HG03095 (cell line): ENCODE measurements at regions not wholly inside any gene's neighbourhood (a gene's known extent, or its start where the extent isn't known, plus 50 kb on each side); places are given as distances from the start of the nearest gene placed in this dataset.
"Not testable (repeated sequence)": the region's sequence is repeated elsewhere in the genome, so short reads cannot be mapped to it uniquely, and the experiment has no call there.

ENCODE experiments used
- ATAC-seq: cut with Tn5 transposase; IDR thresholded peaks from one replicate; pipeline ENCODE4 v1.9.1; 2021; ENCODE audit warnings: moderate library complexity; ENCODE audit not compliant: unreplicated experiment

DNA sequence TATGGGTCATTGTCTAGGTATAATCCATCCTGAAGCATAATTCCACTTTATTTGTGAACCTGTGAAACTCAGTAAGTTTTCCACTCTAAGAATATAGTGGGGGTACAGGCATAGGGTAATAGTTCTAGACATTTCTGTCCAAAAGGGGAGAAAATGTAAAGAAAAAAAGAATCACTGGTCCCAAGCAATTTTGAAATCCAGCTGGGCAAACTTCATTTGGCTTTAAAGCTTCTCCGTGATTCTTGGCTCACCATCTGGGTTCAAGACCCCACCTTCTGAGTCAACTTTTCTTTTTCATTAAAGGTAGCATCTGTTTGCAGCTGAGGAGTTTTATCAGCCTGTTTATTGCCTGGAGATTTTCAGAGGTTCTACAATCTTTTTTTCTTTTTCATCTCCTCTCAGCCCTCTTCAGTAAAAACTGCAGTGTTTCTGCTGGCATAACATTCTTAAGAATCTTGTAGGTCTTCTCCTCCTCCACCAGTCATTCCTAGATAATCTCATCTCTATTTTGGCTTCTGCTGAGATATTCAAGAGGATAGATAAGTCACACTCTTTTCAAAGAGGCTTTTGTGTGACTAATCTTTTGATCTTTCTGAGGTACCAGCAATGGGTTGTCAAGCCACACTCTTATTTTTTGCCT is 126.1 kb upstream of the PITX1 start:
- ATAC-seq, result no peak

DNA sequence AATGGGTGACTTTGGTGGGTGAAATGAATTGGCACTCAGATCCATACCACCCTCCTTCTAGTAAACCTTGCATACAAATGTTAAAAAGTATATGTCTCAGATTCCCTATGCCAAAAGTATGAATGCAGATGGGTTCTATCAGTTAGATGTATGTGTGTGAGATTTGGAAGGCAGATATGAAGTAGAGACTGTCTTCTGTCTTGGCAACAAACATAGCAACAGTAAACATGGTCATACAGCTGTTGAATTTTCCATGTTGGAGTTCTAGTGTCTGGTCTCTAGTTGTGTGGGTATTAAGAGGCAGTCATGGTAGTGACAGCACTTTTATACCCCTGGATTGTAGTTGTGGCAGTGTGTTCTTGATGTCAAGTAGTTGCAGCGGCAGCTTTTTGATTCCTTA is 125.6 kb upstream of the PITX1 start:
- ATAC-seq, result no peak

DNA sequence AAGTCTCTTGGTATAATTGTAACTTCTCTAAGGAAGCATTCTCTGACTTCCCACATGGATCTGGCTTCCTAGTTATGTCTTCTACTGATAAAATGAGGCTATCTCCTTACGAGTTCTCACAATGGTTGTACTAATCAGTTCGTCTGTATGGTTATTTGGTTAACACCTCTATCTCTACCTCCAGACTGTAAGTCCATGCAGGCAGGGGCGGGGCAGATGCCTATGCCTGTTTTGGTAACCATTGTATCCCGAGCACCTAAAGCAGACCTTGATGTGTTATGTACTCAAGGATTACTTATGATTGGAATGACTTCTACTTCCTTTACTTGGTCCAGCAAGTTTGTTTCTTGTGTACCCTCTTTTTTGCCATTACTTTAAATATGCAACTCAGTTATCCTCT is 125.0 kb upstream of the PITX1 start:
- ATAC-seq, result no peak

DNA sequence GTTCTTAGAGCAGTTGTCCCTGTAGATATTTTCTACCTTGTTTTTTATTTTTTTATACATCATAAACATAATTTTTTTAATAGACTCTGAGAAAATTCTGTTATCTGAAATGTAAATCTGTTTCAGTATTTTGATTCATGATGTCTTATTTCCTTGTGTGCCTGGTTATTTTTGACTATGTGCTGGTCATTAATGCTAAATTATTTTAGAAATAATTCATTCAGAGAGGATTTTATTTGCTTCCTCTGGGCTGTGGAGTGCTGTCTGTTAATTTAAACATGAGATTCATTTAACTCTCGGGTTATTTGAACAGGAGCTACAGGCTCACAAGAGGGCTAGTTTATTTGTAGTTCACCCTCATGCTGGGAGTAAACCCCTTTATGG is 124.3 kb upstream of the PITX1 start:
- ATAC-seq, result no peak

DNA sequence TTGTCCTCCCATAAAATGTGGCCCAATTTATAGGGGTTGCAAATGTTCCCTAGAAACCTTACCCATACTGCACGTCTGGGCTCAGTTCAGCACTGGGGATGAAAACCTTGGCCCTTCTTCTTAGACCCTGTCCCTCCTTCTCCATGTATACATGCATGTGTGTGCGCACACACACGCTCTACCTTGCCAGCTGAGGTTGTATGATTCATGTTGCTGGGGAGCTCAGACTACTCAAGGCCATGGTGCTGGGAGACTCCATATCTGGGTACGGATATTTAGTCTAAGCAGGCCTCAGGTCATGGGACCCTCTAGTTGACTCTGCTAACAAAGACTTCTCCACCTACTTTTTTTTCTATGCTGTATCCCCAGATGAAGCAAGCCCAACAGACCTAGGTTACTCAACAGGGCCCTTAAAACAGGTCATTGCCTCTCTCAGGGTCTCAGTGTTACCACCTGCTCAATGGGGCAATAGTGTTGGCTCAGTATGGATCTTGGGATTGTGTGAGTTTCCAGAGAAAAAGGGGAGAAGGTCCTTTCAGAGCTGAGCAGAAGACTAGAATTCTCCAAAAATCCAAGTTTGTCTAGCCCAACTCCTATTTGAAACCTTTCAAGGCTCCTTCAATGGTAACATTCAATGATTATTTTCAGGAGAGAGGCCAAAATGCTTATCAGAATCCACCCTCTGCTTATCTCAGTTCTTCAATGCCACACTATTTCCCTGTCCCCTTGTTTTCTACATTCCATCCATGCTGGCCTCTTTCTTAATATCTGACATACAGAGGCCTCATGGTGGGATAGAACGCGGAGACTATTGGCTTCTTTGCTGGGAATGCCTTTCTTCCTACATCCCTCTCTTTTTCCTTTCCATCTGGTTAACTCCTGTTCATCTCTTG is 123.6 kb upstream of the PITX1 start:
- no peak for ATAC-seq

DNA sequence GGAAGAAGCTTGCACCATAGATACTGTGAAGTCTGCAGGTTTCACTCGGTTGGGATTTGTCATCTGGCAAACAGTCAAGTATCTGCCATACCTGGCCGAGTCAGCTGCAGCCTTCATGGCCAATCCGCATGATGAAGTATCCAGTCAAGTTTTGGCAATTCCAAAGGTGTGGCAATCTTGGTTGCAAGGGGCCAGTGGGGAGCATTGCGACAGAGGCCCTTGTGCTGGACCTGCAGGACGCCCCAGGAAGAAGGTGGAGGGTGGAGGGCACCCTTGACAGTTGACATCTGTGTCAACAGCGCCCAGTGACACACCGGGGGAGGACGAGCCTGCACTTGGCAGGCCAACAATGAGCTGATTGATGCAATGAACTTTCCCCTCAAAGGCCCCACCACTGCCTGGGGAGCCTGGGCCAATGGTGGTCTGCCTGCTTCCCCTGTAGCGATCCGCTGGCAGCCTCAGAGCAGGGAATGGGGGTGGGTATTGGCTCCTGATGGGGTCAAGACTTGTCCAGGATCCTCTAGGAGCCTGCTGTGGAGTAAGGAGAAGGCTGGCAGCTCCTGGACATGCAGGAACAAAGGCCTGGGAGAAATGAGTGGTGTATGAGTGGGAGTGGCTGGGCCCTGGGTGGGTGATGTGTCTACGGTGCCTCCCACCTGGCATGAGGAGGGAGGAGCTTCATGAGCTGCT is 122.8 kb upstream of the PITX1 start:
- ATAC-seq, result no peak

DNA sequence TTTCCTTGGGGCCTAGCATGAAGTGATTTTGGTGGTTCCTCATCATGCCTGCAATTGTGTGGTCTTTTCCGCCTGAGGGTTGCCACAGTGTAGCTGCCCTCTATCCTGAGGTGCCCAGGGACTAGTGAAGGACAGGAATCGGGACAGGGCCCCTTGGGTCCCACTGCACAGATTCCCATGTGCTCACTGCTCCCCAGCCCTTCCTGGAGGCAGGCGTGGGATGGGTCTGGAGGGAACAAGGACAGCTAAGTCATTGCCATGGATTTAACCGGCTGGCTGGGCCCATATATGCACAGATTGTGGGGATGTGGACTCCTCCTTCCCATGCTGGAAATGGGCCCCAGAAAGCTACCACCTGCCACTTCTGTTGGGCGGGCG is 122.3 kb upstream of the PITX1 start:
- no peak for ATAC-seq

DNA sequence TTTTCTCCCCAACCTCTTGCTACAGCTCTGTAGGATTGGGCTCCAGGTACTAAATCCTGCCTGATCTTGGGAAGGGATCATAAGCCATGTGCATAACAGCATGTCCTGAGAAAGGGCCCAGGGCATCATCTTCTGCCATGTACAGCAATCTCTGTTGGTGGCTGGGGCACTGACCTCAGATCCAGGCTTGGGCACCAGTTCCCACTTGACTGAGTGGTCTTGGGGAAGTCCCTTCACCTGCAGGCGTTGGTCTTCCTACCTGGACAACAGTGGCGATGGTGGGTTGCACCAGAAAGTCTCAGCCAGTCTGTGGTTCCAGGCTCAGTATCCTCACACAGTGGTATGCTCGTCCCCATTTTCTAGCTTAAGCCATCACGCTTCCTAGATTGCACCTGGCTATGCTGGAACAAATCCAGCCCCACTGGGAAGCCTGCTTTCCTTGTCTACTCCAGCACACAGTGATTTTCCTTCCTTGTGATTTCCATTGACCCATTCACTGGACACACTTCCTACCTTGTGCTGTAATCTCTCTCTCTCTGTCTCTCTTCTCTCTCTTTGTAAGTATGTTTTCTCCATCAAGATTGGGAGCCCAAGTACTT is 121.7 kb upstream of the PITX1 start:
- ATAC-seq, result no peak

DNA sequence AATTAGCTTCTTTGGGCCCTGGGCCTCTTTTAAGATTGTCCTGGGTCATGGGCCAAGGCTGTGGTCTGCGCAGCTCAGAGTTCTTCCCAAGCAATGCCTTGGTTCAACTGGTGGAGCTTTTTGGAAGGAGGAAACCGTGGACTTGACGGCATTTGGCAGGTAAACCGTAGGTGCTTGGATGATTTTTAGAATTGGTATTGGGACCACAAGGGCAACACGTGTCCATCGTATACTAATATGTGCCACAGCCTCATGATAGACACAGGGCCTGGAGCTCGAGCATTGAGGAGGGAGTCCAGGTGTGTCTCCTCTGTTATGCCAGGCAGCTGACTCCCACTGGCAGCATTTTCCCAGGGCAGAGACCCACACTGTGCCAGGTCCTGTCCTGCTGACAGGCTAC is 120.9 kb upstream of the PITX1 start:
- ATAC-seq, result no peak

DNA sequence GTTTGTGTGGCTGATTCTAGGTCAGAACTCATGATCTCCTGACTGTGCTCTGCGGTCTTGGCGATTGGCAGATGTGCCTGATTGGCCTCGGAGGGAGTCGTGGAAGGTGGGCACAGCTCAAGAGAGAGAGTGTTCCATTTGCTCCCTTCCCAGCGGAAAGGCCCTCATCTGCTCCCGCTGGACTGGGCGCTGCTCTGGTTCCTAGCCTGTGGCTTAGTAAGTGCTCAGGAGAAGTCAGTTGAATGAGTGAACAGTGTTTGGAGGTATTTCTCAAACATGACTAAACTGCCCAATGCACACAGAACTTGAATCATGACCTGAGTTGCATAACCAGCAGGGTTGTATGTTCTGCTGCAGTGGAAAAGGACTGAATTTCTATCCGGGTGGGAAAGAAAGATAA is 120.2 kb upstream of the PITX1 start:
- ATAC-seq, result no peak

DNA sequence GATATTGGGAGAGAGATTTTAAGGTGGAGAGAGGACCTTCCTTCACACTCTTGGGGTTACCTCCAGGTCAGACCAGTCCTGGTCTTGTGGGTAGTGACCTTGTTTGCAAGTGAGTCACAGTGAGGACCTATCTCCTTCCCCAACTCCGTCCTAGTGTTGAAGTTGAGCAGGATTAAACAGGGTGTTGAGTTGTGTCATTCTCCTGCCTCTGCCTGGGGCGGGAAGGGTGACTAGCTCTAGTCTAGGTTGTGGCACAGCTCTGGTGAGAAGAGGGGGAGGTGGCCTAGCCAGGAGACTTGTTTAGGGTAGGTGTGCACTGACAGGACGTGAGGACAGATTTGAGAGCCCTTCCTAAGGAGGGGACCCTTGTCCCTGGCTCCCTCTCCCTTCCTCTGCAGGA is 119.6 kb upstream of the PITX1 start:
- no peak for ATAC-seq

DNA sequence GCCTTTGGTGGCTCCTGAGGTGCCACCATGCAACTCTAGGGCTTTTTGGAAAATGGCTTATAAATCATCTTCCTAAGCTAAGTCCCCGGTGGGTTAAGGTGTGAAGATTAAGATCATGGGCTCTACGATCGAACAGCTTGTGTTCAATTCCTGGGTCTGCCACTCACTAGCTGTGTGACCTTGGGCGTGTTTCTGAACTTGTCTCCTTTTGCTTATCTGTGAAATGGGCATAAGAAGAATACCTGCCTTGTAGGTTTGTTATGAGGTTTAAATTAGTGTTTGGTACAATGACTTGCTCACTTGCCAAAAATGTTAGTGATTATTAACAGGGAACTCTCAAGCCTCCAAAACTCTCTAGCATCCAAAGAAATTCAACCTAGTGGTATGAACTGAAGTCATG is 119.2 kb upstream of the PITX1 start:
- ATAC-seq, result no peak

DNA sequence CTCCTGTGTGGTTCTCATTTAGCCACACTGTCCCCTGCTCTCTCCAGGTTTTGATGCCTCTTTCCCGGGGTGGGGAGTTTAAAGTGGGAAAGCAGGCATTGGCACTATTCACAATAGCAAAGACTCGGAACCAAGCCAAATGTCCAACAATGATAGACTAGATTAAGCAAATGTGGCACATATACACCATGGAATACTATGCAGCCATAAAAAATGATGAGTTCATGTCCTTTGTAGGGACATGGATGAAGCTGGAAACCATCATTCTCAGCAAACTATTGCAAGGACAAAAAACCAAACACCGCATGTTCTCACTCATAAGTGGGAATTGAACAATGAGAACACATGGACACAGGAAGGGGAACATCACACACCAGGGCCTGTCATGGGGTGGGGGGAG is 117.6 kb upstream of the PITX1 start:
- ATAC-seq, result not testable (repeated sequence)

DNA sequence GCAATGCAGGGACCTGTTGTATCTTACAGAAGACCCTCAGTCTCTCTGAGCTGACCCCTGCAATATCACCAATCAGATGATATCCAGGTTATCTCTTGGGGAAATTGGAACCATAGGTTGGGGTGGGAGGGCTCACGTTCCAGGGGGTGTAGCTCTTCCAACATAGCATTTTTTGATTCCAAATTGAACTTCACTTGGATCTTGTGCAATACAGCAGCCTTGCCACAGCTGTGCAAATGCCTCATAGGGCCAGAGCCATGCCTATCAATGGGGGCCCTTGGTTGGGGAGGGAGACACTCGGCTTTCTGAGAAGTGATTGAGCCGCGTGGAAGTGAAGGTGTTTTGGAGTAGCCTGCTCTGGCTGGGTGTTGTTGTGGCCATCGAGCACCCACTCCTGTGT is 117.2 kb upstream of the PITX1 start:
- ATAC-seq, result no peak

DNA sequence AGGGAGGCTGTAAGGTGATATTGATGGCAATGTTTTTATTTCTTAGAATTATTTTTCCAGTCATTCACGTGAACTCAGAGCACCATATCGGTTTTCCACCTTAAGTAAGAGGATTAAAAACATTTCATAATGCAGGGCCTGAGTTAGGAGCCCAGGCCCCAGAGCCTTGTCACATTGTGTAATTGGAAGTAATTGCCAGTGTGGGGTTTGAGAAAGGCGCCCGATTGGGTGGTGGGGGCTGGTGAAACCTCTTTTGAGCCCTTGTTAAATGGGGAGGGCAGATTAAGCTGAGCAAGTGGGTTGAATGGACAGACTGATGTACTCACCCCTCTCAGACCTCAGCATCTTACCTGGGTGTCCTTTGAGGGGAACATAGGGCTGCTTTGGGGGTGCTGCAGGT is 116.7 kb upstream of the PITX1 start:
- ATAC-seq, result no peak

DNA sequence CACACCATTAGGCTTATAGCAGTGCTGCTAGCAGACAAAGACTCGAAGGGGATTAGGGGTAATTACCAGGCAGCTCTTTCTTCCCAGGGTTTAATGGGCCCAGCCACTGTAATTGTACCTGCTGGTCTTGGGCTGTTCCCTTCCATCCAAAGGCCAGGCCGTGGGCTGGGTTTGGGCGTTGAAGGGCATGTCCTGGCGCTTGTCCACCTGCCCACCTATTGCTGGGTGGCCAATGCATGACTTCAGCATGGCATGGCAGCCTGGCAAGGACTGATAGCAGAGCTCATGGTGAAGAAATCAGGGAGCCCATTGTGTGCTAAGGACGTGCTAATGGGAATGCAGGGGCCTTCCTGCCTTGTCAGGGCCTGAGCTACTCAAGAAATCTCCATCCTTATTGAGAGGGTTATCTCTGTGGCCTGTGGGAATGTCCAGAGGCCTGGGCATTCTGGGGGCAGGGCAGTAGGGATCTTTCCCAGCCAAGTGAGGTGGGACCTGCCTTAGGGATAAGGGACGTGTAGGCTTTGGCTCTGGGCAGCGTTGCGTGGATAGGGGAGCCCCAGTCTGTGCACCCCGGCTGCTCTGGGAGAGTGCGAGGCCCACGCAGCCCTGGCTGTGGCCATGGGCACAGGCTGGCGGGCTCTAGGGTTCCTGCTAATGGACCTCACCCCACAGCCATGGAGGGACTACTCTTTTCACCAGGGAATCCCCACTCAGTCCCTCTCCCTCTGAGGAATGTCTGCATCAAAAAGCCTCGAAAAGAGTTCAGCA is 116.1 kb upstream of the PITX1 start:
- no peak for ATAC-seq

DNA sequence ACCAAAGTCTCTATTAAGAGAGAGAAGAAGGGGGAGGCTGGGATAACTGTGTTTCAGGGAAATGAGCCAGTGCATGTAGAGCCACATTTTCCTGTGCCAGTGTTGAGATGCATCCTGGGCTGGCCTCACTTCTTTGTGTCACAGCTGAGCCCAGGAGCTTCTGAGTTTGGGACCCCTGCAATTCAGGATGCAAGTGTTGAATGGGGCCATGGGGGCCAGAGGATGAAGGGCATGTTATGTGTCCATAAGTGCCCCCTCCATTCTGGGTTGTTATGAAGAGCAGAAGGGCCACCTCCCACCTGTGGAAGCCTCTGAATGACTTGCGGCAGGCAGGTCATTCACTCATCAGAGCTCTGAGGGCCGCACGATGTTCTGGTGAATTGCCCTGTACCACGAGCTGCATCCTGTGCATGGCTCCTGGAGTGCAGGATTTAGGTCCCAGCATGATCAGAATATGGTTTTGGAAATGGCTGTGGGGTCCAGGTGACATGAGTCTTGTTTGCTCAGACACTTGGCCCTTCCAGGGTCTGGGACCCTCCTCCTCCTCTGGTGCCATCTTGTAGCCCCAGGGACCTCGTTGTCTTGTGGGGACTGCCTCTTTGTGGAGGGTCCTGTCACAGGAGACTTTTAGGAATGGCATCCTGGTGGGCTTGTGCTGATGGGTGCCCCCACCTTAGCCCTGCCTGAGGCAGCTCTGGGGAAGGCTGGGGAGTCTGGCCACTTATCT is 115.4 kb upstream of the PITX1 start:
- ATAC-seq, result no peak

DNA sequence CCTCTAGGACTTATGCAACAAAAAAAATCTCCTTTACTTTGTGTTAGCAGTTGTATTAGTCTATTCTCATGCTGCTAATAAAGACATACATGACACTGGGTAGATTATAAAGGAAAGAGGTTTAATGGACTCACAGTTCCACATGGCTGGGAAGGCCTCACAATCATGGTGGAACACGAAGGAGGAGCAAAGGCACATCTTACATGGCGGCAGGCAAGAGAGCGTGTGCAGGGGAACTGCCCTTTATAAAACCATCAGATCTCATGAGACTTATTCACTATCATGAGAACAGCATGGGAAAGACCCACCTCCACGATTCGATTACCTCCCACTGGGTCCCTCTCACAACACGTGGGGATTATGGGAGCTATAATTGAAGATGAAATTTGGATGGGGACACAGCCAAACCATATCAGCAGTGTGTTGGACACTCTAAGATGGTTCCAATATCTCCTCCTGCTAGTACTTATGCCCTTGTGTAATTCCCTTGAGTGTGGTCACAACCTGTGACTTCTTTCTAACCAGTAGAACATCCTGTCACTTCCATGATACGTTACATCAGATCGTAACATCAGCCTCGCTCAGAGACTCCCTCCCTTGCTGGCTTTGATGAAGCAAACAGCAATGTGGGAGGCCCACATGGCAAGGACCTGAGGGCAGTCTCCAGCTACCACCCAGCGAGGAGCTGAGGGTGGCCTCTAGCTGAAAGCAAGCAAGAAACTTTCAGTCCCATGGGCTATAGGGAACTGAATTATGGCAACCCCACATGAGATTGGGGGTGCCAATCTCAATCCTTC is 113.5 kb upstream of the PITX1 start:
- ATAC-seq, result no peak

DNA sequence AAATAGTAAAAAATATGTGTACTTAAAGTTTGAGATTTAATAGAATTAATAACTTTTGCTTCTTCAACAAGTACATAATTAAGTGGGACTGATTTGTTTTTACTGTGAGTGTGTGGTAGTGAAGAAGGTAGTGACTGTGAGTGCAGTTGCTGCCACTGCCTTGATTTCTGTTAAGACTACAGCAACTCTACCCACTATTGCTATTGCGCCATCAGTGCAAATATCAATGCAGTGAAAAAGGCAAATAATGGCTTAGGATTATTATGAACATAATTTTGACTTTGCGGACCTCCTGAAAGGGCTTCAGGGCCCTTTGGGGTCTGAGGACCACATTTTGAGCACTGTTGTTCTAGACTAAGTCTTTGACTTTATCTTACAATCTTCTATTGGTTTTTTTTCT is 112.0 kb upstream of the PITX1 start:
- no peak for ATAC-seq

DNA sequence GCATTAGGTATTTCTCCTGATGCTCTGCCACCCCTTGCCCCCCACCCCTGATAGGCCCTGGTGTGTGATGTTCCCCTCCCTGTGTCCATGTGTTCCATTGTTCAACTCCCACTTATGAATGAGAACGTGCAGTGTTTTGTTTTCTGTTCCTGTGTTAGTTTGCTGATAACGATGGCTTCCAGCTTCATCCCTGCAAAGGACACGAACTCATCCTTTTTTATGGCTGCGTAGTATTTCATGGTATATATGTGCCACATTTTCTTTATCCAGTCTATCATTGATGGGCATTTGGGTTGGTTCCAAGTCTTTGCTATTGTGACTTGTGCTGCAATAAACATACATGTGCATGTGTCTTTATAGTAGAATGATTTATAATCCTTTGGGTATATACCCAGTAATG is 109.7 kb upstream of the PITX1 start:
- not testable (repeated sequence) for ATAC-seq
